DND-41 (cell line): ENCODE measurements at regions not wholly inside any gene's neighbourhood (a gene's known extent, or its start where the extent isn't known, plus 50 kb on each side); places are given as distances from the start of the nearest gene placed in this dataset.

Experiments used
- ATAC-seq: fragments of 200-7000 bp; cut with Tn5 transposase; 3 replicates; pipeline ENCODE4 v1.9.1; 2021; ENCODE audit warnings: low read depth; ENCODE audit not compliant: insufficient read depth
- DNase-seq: peaks from one replicate; pipeline ENCODE4 v3.0.0-alpha.2; 2020
- H2AFZ ChIP-seq: 2 replicates; pipeline ENCODE4 v1.6.0; 2012; ENCODE audit warnings: low read depth, low read length
- H3K27ac ChIP-seq: 2 replicates; pipeline ENCODE4 v1.5.1; 2012; ENCODE audit warnings: low read length, inconsistent platforms
- H3K27me3 ChIP-seq: fragments of 200-600 bp; sonication (generic); 2 replicates; pipeline ENCODE4 v1.6.0; 2012; ENCODE audit warnings: low read length, mild to moderate bottlenecking, inconsistent platforms; ENCODE audit not compliant: insufficient read depth, poor library complexity
- H3K36me3 ChIP-seq: 2 replicates; pipeline ENCODE4 v1.5.1; 2012; ENCODE audit warnings: low read length, inconsistent platforms; ENCODE audit not compliant: insufficient read depth
- H3K4me1 ChIP-seq: 2 replicates; pipeline ENCODE4 v1.5.1; 2012; ENCODE audit warnings: mild to moderate bottlenecking, low read length; ENCODE audit not compliant: insufficient read depth
- H3K4me2 ChIP-seq: 2 replicates; pipeline ENCODE4 v1.6.0; 2012; ENCODE audit warnings: mild to moderate bottlenecking, moderate library complexity, low read length, inconsistent platforms; ENCODE audit not compliant: insufficient read depth
- H3K4me3 ChIP-seq, 2 experiments: fragments of 200-600 bp in 1 of 2; shearing (Covaris generic) in 1 of 2; 2 replicates each; pipeline ENCODE4 v1.5.1; 2012 to 2016; ENCODE audit warnings: inconsistent platforms in 2 of 2, low read length in 2 of 2, mild to moderate bottlenecking in 2 of 2, low read depth in 1 of 2, moderate library complexity in 1 of 2
- H3K79me2 ChIP-seq: 2 replicates; pipeline ENCODE4 v1.6.0; 2012; ENCODE audit warnings: low read length, inconsistent platforms; ENCODE audit not compliant: insufficient read depth
- H3K9ac ChIP-seq: 2 replicates; pipeline ENCODE4 v1.6.0; 2012; ENCODE audit warnings: low read depth, mild to moderate bottlenecking, inconsistent platforms, low read length, moderate library complexity
- H3K9me3 ChIP-seq: 2 replicates; pipeline ENCODE4 v1.5.1; 2012; ENCODE audit warnings: low read length, moderate library complexity, mild to moderate bottlenecking, inconsistent platforms; ENCODE audit not compliant: insufficient read depth, severe bottlenecking
- H4K20me1 ChIP-seq: 2 replicates; pipeline ENCODE4 v1.6.0; 2012; ENCODE audit warnings: low read length; ENCODE audit not compliant: insufficient read depth
- CTCF ChIP-seq: IDR thresholded peaks from 2 replicates; pipeline ENCODE4 v1.5.1; 2012; ENCODE audit warnings: borderline replicate concordance, low read length, moderate library complexity, mild to moderate bottlenecking; ENCODE audit not compliant: poor library complexity, severe bottlenecking; ENCODE audit errors: extremely low read depth
- EZH2 ChIP-seq: IDR thresholded peaks from 3 replicates; pipeline ENCODE4 v1.6.1; 2012; ENCODE audit warnings: borderline replicate concordance, low read depth, mild to moderate bottlenecking, moderate library complexity, low read length, inconsistent platforms; ENCODE audit not compliant: severe bottlenecking

- Histone ChIP-seq H3K36me3 (no peaks in the 10 kb centered on the region), H3K79me2 (no peaks in the 10 kb centered on the region), H3K4me1 (no peaks in the 10 kb centered on the region), H3K4me3 (no peak overlapping the region), H3K27me3 (no peaks in the 10 kb centered on the region), H3K9ac (no peak overlapping the region), H3K4me2 (no peak overlapping the region), H3K27ac (no peak overlapping the region), H2AFZ (no peak overlapping the region), H4K20me1 (no peaks in the 10 kb centered on the region), H3K9me3 (no peaks in the 10 kb centered on the region)
- DNase-seq (no peak), ATAC-seq (no peak)
- no peak for TF ChIP-seq EZH2
Measured at GRCh38 chr1:89457046-89457445, 67.6 kb upstream of the LRRC8B start.

- DNase-seq = no peak
- H3K4me3 ChIP-seq = no peak overlapping the region
- H3K9ac ChIP-seq = no peak overlapping the region
- no peaks in the 10 kb centered on the region for H4K20me1 ChIP-seq
- no peak overlapping the region for H3K4me2 ChIP-seq
- no peaks in the 10 kb centered on the region for H3K27me3 ChIP-seq
- TF ChIP-seq CTCF (no peak), EZH2 (no peak)
- H3K27ac ChIP-seq = no peak overlapping the region
- H2AFZ ChIP-seq = no peak overlapping the region
- H3K9me3 ChIP-seq = no peaks in the 10 kb centered on the region
- no peaks in the 10 kb centered on the region for H3K79me2 ChIP-seq
- H3K4me1 ChIP-seq = peaks cover 5% of the 10 kb centered on the region
- no peak for ATAC-seq
- no peaks in the 10 kb centered on the region for H3K36me3 ChIP-seq
Measured at GRCh38 chr1:89459081-89459480, 65.5 kb upstream of the LRRC8B start.

GRCh38 chr1:89460325-89460724, 64.3 kb upstream of the LRRC8B start:
- no peak overlapping the region for H2AFZ ChIP-seq
- no peak for ATAC-seq
- no peaks in the 10 kb centered on the region for H3K9me3 ChIP-seq
- H3K79me2 ChIP-seq = no peaks in the 10 kb centered on the region
- no peak overlapping the region for H3K4me3 ChIP-seq
- H4K20me1 ChIP-seq = no peaks in the 10 kb centered on the region
- no peak for DNase-seq
- no peak for TF ChIP-seq EZH2
- TF ChIP-seq CTCF = no peak
- no peak overlapping the region for H3K4me2 ChIP-seq
- H3K9ac ChIP-seq = no peak overlapping the region
- H3K4me1 ChIP-seq = peaks cover 9% of the 10 kb centered on the region
- no peaks in the 10 kb centered on the region for H3K27me3 ChIP-seq
- H3K27ac ChIP-seq = no peak overlapping the region
- no peaks in the 10 kb centered on the region for H3K36me3 ChIP-seq

- H3K4me3 ChIP-seq = no peak overlapping the region
- H3K4me1 ChIP-seq = peaks cover 9% of the 10 kb centered on the region
- no peak overlapping the region for H2AFZ ChIP-seq
- TF ChIP-seq EZH2 = no peak
- no peak for TF ChIP-seq CTCF
- no peak overlapping the region for H3K27ac ChIP-seq
- H3K36me3 ChIP-seq = no peaks in the 10 kb centered on the region
- DNase-seq (no peak), ATAC-seq (no peak)
- no peaks in the 10 kb centered on the region for H4K20me1 ChIP-seq
- no peak overlapping the region for H3K4me2 ChIP-seq
- H3K9ac ChIP-seq = no peak overlapping the region
- H3K79me2 ChIP-seq = no peaks in the 10 kb centered on the region
- H3K9me3 ChIP-seq = no peaks in the 10 kb centered on the region
- no peaks in the 10 kb centered on the region for H3K27me3 ChIP-seq
Measured at GRCh38 chr1:89462250-89462649, 62.4 kb upstream of the LRRC8B start.
